ENCODE measurements at regions not wholly inside any gene's neighbourhood (a gene's known extent, or its start where the extent isn't known, plus 50 kb on each side); places are given as distances from the start of the nearest gene placed in this dataset.

- peaks cover 5% of the 10 kb centered on the region for H3K9me3 ChIP-seq (ENCODE audit: insufficient read depth, low read depth, low read length)
- no peak for TF ChIP-seq CTCF (IDR thresholded peaks at IDR 0.05; ENCODE audit: insufficient read depth, low read depth, low read length)
- TF ChIP-seq EZH2 (IDR thresholded peaks at IDR 0.05; ENCODE audit: insufficient read depth, low read length): no peak
- peaks cover 4% of the 10 kb centered on the region for H3K27me3 ChIP-seq (ENCODE audit: insufficient read depth, low read length)
- Mint-ChIP-seq H3K4me3 (ENCODE audit: unreplicated experiment) (no peak overlapping the region), H3K36me3 (ENCODE audit: low read depth, unreplicated experiment) (no peaks in the 10 kb centered on the region), H3K4me1 (ENCODE audit: low read depth, unreplicated experiment) (peaks cover 6% of the 10 kb centered on the region), H3K27me3 (ENCODE audit: low read depth, unreplicated experiment) (peaks cover 17% of the 10 kb centered on the region), H3K9me3 (ENCODE audit: unreplicated experiment) (peaks cover 2% of the 10 kb centered on the region), H3K27ac (ENCODE audit: unreplicated experiment) (no peak overlapping the region)
- H2AFZ ChIP-seq (ENCODE audit: low read depth, low read length): no peak overlapping the region
- no peak for DNase-seq (ENCODE audit: low read depth)
- no peak overlapping the region for H3K9ac ChIP-seq (ENCODE audit: low read length)
- H3K36me3 ChIP-seq (ENCODE audit: insufficient read depth, low read length): no peaks in the 10 kb centered on the region
- peaks cover 12% of the 10 kb centered on the region for H3K4me1 ChIP-seq (ENCODE audit: insufficient read depth, low read length)
- no peaks in the 10 kb centered on the region for H3K79me2 ChIP-seq (ENCODE audit: insufficient read depth, low read length)
- no peaks in the 10 kb centered on the region for H4K20me1 ChIP-seq (ENCODE audit: insufficient read depth, low read length)
- FAIRE-seq: no peak
- no peak overlapping the region for H3K4me3 ChIP-seq (ENCODE audit: insufficient read depth, low read depth, low read length)
- H3K4me2 ChIP-seq (ENCODE audit: low read length): no peak overlapping the region
- no peak overlapping the region for H3K27ac ChIP-seq (ENCODE audit: low read depth, low read length)
Observed at GRCh38 chr11:76268498-76268897, 62.2 kb upstream of the WNT11 start.

GRCh38 chr11:76267556-76267955 is 61.3 kb upstream of the WNT11 start:
- TF ChIP-seq CTCF (IDR thresholded peaks at IDR 0.05; ENCODE audit: insufficient read depth, low read depth, low read length) (no peak), EZH2 (IDR thresholded peaks at IDR 0.05; ENCODE audit: insufficient read depth, low read length) (no peak)
- Mint-ChIP-seq H3K4me1 (ENCODE audit: low read depth, unreplicated experiment) (peaks cover 6% of the 10 kb centered on the region), H3K36me3 (ENCODE audit: low read depth, unreplicated experiment) (no peaks in the 10 kb centered on the region), H3K27ac (ENCODE audit: unreplicated experiment) (no peak overlapping the region), H3K27me3 (ENCODE audit: low read depth, unreplicated experiment) (peaks cover 21% of the 10 kb centered on the region), H3K4me3 (ENCODE audit: unreplicated experiment) (no peak overlapping the region), H3K9me3 (ENCODE audit: unreplicated experiment) (peaks cover 2% of the 10 kb centered on the region)
- no peak overlapping the region for H3K4me2 ChIP-seq (ENCODE audit: low read length)
- H3K9me3 ChIP-seq (ENCODE audit: insufficient read depth, low read depth, low read length): peaks cover 5% of the 10 kb centered on the region
- H4K20me1 ChIP-seq (ENCODE audit: insufficient read depth, low read length): no peaks in the 10 kb centered on the region
- H3K9ac ChIP-seq (ENCODE audit: low read length): no peak overlapping the region
- DNase-seq (ENCODE audit: low read depth): no peak
- FAIRE-seq: no peak
- no peak overlapping the region for H3K27ac ChIP-seq (ENCODE audit: low read depth, low read length)
- H3K4me1 ChIP-seq (ENCODE audit: insufficient read depth, low read length): peaks cover 12% of the 10 kb centered on the region
- no peaks in the 10 kb centered on the region for H3K79me2 ChIP-seq (ENCODE audit: insufficient read depth, low read length)
- no peak overlapping the region for H2AFZ ChIP-seq (ENCODE audit: low read depth, low read length)
- no peak overlapping the region for H3K4me3 ChIP-seq (ENCODE audit: insufficient read depth, low read depth, low read length)
- H3K27me3 ChIP-seq (ENCODE audit: insufficient read depth, low read length): peaks cover 6% of the 10 kb centered on the region
- H3K36me3 ChIP-seq (ENCODE audit: insufficient read depth, low read length): no peaks in the 10 kb centered on the region

- Histone ChIP-seq H3K27me3 (ENCODE audit: insufficient read depth, low read length) (peaks cover 13% of the 10 kb centered on the region), H3K4me1 (ENCODE audit: insufficient read depth, low read length) (peaks cover 12% of the 10 kb centered on the region), H3K9me3 (ENCODE audit: insufficient read depth, low read depth, low read length) (peaks cover 5% of the 10 kb centered on the region), H2AFZ (ENCODE audit: low read depth, low read length) (peak overlapping the region; percentile 10), H3K4me3 (ENCODE audit: insufficient read depth, low read depth, low read length) (no peak overlapping the region), H3K36me3 (ENCODE audit: insufficient read depth, low read length) (no peaks in the 10 kb centered on the region), H3K27ac (ENCODE audit: low read depth, low read length) (peak overlapping the region; percentile 51), H4K20me1 (ENCODE audit: insufficient read depth, low read length) (no peaks in the 10 kb centered on the region), H3K9ac (ENCODE audit: low read length) (peak overlapping the region; percentile 62), H3K4me2 (ENCODE audit: low read length) (peak overlapping the region; percentile 68), H3K79me2 (ENCODE audit: insufficient read depth, low read length) (no peaks in the 10 kb centered on the region)
- H3K4me1 Mint-ChIP-seq (ENCODE audit: low read depth, unreplicated experiment): peaks cover 6% of the 10 kb centered on the region
- no peak for TF ChIP-seq EZH2 (IDR thresholded peaks at IDR 0.05; ENCODE audit: insufficient read depth, low read length)
- no peak for TF ChIP-seq CTCF (IDR thresholded peaks at IDR 0.05; ENCODE audit: insufficient read depth, low read depth, low read length)
- no peaks in the 10 kb centered on the region for H3K36me3 Mint-ChIP-seq (ENCODE audit: low read depth, unreplicated experiment)
- H3K27me3 Mint-ChIP-seq (ENCODE audit: low read depth, unreplicated experiment): peaks cover 23% of the 10 kb centered on the region
- peak; percentile 80 for FAIRE-seq
- DNase-seq (ENCODE audit: low read depth): peak; percentile 78
- no peak overlapping the region for H3K4me3 Mint-ChIP-seq (ENCODE audit: unreplicated experiment)
- peak overlapping the region; percentile 9 for H3K27ac Mint-ChIP-seq (ENCODE audit: unreplicated experiment)
- no peaks in the 10 kb centered on the region for H3K9me3 Mint-ChIP-seq (ENCODE audit: unreplicated experiment)
Observed at GRCh38 chr11:76266286-76267100, 60.2 kb upstream of the WNT11 start.
